ENCODE measurements at regions not wholly inside any gene's neighbourhood (a gene's known extent, or its start where the extent isn't known, plus 50 kb on each side); places are given as distances from the start of the nearest gene placed in this dataset.

GRCh38 chr18:37716106-37716735, 150.6 kb upstream of the CELF4 start:
- no peaks in the 10 kb centered on the region for H3K27me3 ChIP-seq (ENCODE audit: control insufficient read depth, insufficient read depth, low read length)
- H3K27ac ChIP-seq (ENCODE audit: low read length): no peak overlapping the region
- no peak overlapping the region for H3K4me3 ChIP-seq (ENCODE audit: low read length)
- H3K36me3 ChIP-seq (ENCODE audit: control insufficient read depth, insufficient read depth, low read length): no peaks in the 10 kb centered on the region
- H3K9me3 ChIP-seq (ENCODE audit: control insufficient read depth, insufficient read depth, low read length): no peaks in the 10 kb centered on the region
- WGBS (ENCODE audit: insufficient coverage, insufficient read length): no CpG with 5 or more reads among the region's 5 CpGs
- no peaks in the 10 kb centered on the region for H3K4me1 ChIP-seq (ENCODE audit: control insufficient read depth, insufficient read depth, low read length)
- no peak for DNase-seq (ENCODE audit: low read depth, low spot score)

- Histone ChIP-seq H3K27me3 (ENCODE audit: control insufficient read depth, insufficient read depth, low read length) (no peaks in the 10 kb centered on the region), H3K4me1 (ENCODE audit: control insufficient read depth, insufficient read depth, low read length) (no peaks in the 10 kb centered on the region), H3K36me3 (ENCODE audit: control insufficient read depth, insufficient read depth, low read length) (no peaks in the 10 kb centered on the region), H3K9me3 (ENCODE audit: control insufficient read depth, insufficient read depth, low read length) (no peaks in the 10 kb centered on the region), H3K27ac (ENCODE audit: low read length) (no peak overlapping the region), H3K4me3 (ENCODE audit: low read length) (no peak overlapping the region)
- DNase-seq (ENCODE audit: low read depth, low spot score): no peak
- WGBS (ENCODE audit: insufficient coverage, insufficient read length): no CpG with 5 or more reads among the region's 3 CpGs
These were observed 149.1 kb upstream of the CELF4 start for GRCh38 chr18:37714691-37715090.

- no peak for DNase-seq (ENCODE audit: low read depth, low spot score)
- Histone ChIP-seq H3K36me3 (ENCODE audit: control insufficient read depth, insufficient read depth, low read length) (no peaks in the 10 kb centered on the region), H3K4me1 (ENCODE audit: control insufficient read depth, insufficient read depth, low read length) (no peaks in the 10 kb centered on the region), H3K27me3 (ENCODE audit: control insufficient read depth, insufficient read depth, low read length) (no peaks in the 10 kb centered on the region), H3K27ac (ENCODE audit: low read length) (no peak overlapping the region), H3K9me3 (ENCODE audit: control insufficient read depth, insufficient read depth, low read length) (no peaks in the 10 kb centered on the region), H3K4me3 (ENCODE audit: low read length) (no peak overlapping the region)
These were observed 147.2 kb upstream of the CELF4 start for GRCh38 chr18:37712776-37713175.

- WGBS (ENCODE audit: insufficient coverage, insufficient read length): no CpG with 5 or more reads among the region's 4 CpGs
- no peaks in the 10 kb centered on the region for H3K27me3 ChIP-seq (ENCODE audit: control insufficient read depth, insufficient read depth, low read length)
- no peaks in the 10 kb centered on the region for H3K36me3 ChIP-seq (ENCODE audit: control insufficient read depth, insufficient read depth, low read length)
- DNase-seq (ENCODE audit: low read depth, low spot score): no peak
- H3K9me3 ChIP-seq (ENCODE audit: control insufficient read depth, insufficient read depth, low read length): no peaks in the 10 kb centered on the region
- no peak overlapping the region for H3K27ac ChIP-seq (ENCODE audit: low read length)
- no peaks in the 10 kb centered on the region for H3K4me1 ChIP-seq (ENCODE audit: control insufficient read depth, insufficient read depth, low read length)
- H3K4me3 ChIP-seq (ENCODE audit: low read length): no peak overlapping the region
These were observed 146.3 kb upstream of the CELF4 start for GRCh38 chr18:37711766-37712505.

GRCh38 chr18:37710726-37711125, 145.1 kb upstream of the CELF4 start:
- WGBS (ENCODE audit: insufficient coverage, insufficient read length): no CpG with 5 or more reads among the region's 1 CpG
- Histone ChIP-seq H3K27ac (ENCODE audit: low read length) (no peak overlapping the region), H3K27me3 (ENCODE audit: control insufficient read depth, insufficient read depth, low read length) (no peaks in the 10 kb centered on the region), H3K4me3 (ENCODE audit: low read length) (no peak overlapping the region), H3K36me3 (ENCODE audit: control insufficient read depth, insufficient read depth, low read length) (no peaks in the 10 kb centered on the region), H3K4me1 (ENCODE audit: control insufficient read depth, insufficient read depth, low read length) (no peaks in the 10 kb centered on the region), H3K9me3 (ENCODE audit: control insufficient read depth, insufficient read depth, low read length) (no peaks in the 10 kb centered on the region)
- no peak for DNase-seq (ENCODE audit: low read depth, low spot score)

GRCh38 chr18:37709740-37710139, 144.1 kb upstream of the CELF4 start:
- WGBS (ENCODE audit: insufficient coverage, insufficient read length): no CpG with 5 or more reads among the region's 2 CpGs
- Histone ChIP-seq H3K36me3 (ENCODE audit: control insufficient read depth, insufficient read depth, low read length) (no peaks in the 10 kb centered on the region), H3K4me3 (ENCODE audit: low read length) (no peak overlapping the region), H3K4me1 (ENCODE audit: control insufficient read depth, insufficient read depth, low read length) (no peaks in the 10 kb centered on the region), H3K9me3 (ENCODE audit: control insufficient read depth, insufficient read depth, low read length) (no peaks in the 10 kb centered on the region), H3K27ac (ENCODE audit: low read length) (no peak overlapping the region), H3K27me3 (ENCODE audit: control insufficient read depth, insufficient read depth, low read length) (no peaks in the 10 kb centered on the region)
- DNase-seq (ENCODE audit: low read depth, low spot score): no peak

- Histone ChIP-seq H3K27ac (ENCODE audit: low read length) (no peak overlapping the region), H3K36me3 (ENCODE audit: control insufficient read depth, insufficient read depth, low read length) (no peaks in the 10 kb centered on the region), H3K4me3 (ENCODE audit: low read length) (no peak overlapping the region), H3K27me3 (ENCODE audit: control insufficient read depth, insufficient read depth, low read length) (no peaks in the 10 kb centered on the region), H3K9me3 (ENCODE audit: control insufficient read depth, insufficient read depth, low read length) (no peaks in the 10 kb centered on the region), H3K4me1 (ENCODE audit: control insufficient read depth, insufficient read depth, low read length) (no peaks in the 10 kb centered on the region)
- DNase-seq (ENCODE audit: low read depth, low spot score): no peak
- WGBS (ENCODE audit: insufficient coverage, insufficient read length): no CpG with 5 or more reads among the region's 7 CpGs
These were observed 139.4 kb upstream of the CELF4 start for GRCh38 chr18:37705016-37705415.

GRCh38 chr18:37702841-37703240, 137.2 kb upstream of the CELF4 start:
- Histone ChIP-seq H3K36me3 (ENCODE audit: control insufficient read depth, insufficient read depth, low read length) (no peaks in the 10 kb centered on the region), H3K9me3 (ENCODE audit: control insufficient read depth, insufficient read depth, low read length) (no peaks in the 10 kb centered on the region), H3K27ac (ENCODE audit: low read length) (no peak overlapping the region), H3K4me1 (ENCODE audit: control insufficient read depth, insufficient read depth, low read length) (0 out of 2 replicates have a peak, but pooled peaks cover 1% of the 10 kb centered on the region), H3K27me3 (ENCODE audit: control insufficient read depth, insufficient read depth, low read length) (no peaks in the 10 kb centered on the region), H3K4me3 (ENCODE audit: low read length) (no peak overlapping the region)
- DNase-seq (ENCODE audit: low read depth, low spot score): no peak
- no CpG with 5 or more reads among the region's 2 CpGs for WGBS (ENCODE audit: insufficient coverage, insufficient read length)

- Histone ChIP-seq H3K27ac (ENCODE audit: low read length) (no peak overlapping the region), H3K9me3 (ENCODE audit: control insufficient read depth, insufficient read depth, low read length) (no peaks in the 10 kb centered on the region), H3K27me3 (ENCODE audit: control insufficient read depth, insufficient read depth, low read length) (no peaks in the 10 kb centered on the region), H3K4me1 (ENCODE audit: control insufficient read depth, insufficient read depth, low read length) (0 out of 2 replicates have a peak, but pooled peaks cover 1% of the 10 kb centered on the region), H3K36me3 (ENCODE audit: control insufficient read depth, insufficient read depth, low read length) (no peaks in the 10 kb centered on the region), H3K4me3 (ENCODE audit: low read length) (no peak overlapping the region)
- DNase-seq (ENCODE audit: low read depth, low spot score): no peak
- no CpG with 5 or more reads among the region's 3 CpGs for WGBS (ENCODE audit: insufficient coverage, insufficient read length)
These were observed 136.4 kb upstream of the CELF4 start for GRCh38 chr18:37701967-37702366.

- Histone ChIP-seq H3K4me3 (ENCODE audit: low read length) (no peak overlapping the region), H3K4me1 (ENCODE audit: control insufficient read depth, insufficient read depth, low read length) (0 out of 2 replicates have a peak, but pooled peaks cover 1% of the 10 kb centered on the region), H3K36me3 (ENCODE audit: control insufficient read depth, insufficient read depth, low read length) (no peaks in the 10 kb centered on the region), H3K9me3 (ENCODE audit: control insufficient read depth, insufficient read depth, low read length) (no peaks in the 10 kb centered on the region), H3K27ac (ENCODE audit: low read length) (no peak overlapping the region), H3K27me3 (ENCODE audit: control insufficient read depth, insufficient read depth, low read length) (no peaks in the 10 kb centered on the region)
- no CpG with 5 or more reads among the region's 3 CpGs for WGBS (ENCODE audit: insufficient coverage, insufficient read length)
- peak; percentile 18 for DNase-seq (ENCODE audit: low read depth, low spot score)
These were observed 133.0 kb upstream of the CELF4 start for GRCh38 chr18:37698508-37699040.
